ENCODE measurements at regions not wholly inside any gene's neighbourhood (a gene's known extent, or its start where the extent isn't known, plus 50 kb on each side); places are given as distances from the start of the nearest gene placed in this dataset.

DNA sequence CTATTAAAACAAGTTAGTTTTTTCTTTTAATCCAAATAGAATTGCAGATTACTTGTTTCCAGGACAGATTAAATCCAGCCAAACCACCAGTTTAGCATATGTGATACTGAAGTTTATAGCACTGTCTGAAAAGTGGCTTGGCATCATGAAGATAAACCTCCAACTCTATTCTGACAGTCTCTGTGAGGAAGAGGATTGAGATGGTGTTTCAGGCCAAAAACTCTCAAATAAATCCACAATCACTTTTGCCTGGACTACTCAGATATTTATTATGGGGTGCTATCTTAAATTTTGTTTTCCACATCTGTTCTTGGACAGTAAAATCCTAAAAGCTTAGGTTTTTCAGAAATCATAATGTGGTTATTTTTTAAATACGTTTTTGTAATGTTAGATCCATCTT, 161.7 kb upstream of the SEMA3C start:
- no peak overlapping the region for H3K9ac ChIP-seq (ENCODE audit: low read depth, low read length, poor library complexity, severe bottlenecking)
- H3K4me1 ChIP-seq (ENCODE audit: insufficient read depth, low read length, poor library complexity, severe bottlenecking), result no peaks in the 10 kb centered on the region
- H3K79me2 ChIP-seq (ENCODE audit: insufficient read depth, low read length), result no peaks in the 10 kb centered on the region
- no peak overlapping the region for H2AFZ ChIP-seq (ENCODE audit: low read length)
- TF ChIP-seq EZH2phosphoT487 (IDR thresholded peaks at IDR 0.05; ENCODE audit: borderline replicate concordance), result no peak
- TF ChIP-seq, protein P1, sequence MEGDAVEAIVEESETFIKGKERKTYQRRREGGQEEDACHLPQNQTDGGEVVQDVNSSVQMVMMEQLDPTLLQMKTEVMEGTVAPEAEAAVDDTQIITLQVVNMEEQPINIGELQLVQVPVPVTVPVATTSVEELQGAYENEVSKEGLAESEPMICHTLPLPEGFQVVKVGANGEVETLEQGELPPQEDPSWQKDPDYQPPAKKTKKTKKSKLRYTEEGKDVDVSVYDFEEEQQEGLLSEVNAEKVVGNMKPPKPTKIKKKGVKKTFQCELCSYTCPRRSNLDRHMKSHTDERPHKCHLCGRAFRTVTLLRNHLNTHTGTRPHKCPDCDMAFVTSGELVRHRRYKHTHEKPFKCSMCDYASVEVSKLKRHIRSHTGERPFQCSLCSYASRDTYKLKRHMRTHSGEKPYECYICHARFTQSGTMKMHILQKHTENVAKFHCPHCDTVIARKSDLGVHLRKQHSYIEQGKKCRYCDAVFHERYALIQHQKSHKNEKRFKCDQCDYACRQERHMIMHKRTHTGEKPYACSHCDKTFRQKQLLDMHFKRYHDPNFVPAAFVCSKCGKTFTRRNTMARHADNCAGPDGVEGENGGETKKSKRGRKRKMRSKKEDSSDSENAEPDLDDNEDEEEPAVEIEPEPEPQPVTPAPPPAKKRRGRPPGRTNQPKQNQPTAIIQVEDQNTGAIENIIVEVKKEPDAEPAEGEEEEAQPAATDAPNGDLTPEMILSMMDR (conservative IDR thresholded peaks at IDR 0.05; ENCODE audit: low read length), result no peak
- H4K20me1 ChIP-seq (ENCODE audit: insufficient read depth, low read length, poor library complexity, severe bottlenecking), result no peaks in the 10 kb centered on the region
- H3F3A ChIP-seq (ENCODE audit: low read depth), result no peaks in the 10 kb centered on the region
- H3K4me2 ChIP-seq (ENCODE audit: low read depth, low read length, poor library complexity, severe bottlenecking), result no peak overlapping the region
- no peak overlapping the region for H3K4me3 ChIP-seq (ENCODE audit: low read length, poor library complexity, severe bottlenecking)
- no peaks in the 10 kb centered on the region for H3K9me3 ChIP-seq (ENCODE audit: insufficient read depth, low read depth, low read length)
- no peaks in the 10 kb centered on the region for H3K27me3 ChIP-seq (ENCODE audit: insufficient read depth, low read length, poor library complexity, severe bottlenecking)
- no peaks in the 10 kb centered on the region for H3K36me3 ChIP-seq (ENCODE audit: insufficient read depth, low read length)
- H3K9me2 ChIP-seq (replicated peaks; ENCODE audit: low read depth, low read length), result no peaks in the 10 kb centered on the region

DNA sequence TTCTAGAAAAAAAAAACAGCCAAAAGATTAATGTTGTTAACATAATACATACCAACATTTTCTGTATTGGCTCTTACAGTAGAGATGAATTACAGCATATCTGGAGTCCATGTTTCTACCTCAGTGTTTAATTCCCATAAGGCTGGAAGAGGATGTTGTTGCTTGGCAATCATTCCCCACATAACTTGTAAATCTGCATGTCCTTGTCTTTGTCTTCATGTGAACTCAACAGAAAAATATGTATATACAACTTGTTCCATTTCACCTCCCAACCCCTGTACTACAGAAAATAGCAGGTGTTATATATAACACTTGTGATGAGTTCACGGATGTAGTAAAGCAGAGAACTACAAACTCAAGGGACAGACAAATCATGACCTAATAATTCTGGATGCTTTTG, 160.9 kb upstream of the SEMA3C start:
- Histone ChIP-seq H3K4me1 (ENCODE audit: insufficient read depth, low read length, poor library complexity, severe bottlenecking) (no peaks in the 10 kb centered on the region), H3K4me3 (ENCODE audit: low read length, poor library complexity, severe bottlenecking) (no peak overlapping the region), H3K27me3 (ENCODE audit: insufficient read depth, low read length, poor library complexity, severe bottlenecking) (no peaks in the 10 kb centered on the region), H2AFZ (ENCODE audit: low read length) (no peak overlapping the region), H4K20me1 (ENCODE audit: insufficient read depth, low read length, poor library complexity, severe bottlenecking) (no peaks in the 10 kb centered on the region), H3K9me2 (replicated peaks; ENCODE audit: low read depth, low read length) (no peaks in the 10 kb centered on the region), H3K9ac (ENCODE audit: low read depth, low read length, poor library complexity, severe bottlenecking) (no peak overlapping the region), H3K4me2 (ENCODE audit: low read depth, low read length, poor library complexity, severe bottlenecking) (no peak overlapping the region), H3K9me3 (ENCODE audit: insufficient read depth, low read depth, low read length) (no peaks in the 10 kb centered on the region), H3K79me2 (ENCODE audit: insufficient read depth, low read length) (no peaks in the 10 kb centered on the region), H3F3A (ENCODE audit: low read depth) (no peaks in the 10 kb centered on the region), H3K36me3 (ENCODE audit: insufficient read depth, low read length) (no peaks in the 10 kb centered on the region)
- TF ChIP-seq EZH2phosphoT487 (IDR thresholded peaks at IDR 0.05; ENCODE audit: borderline replicate concordance), result no peak
- TF ChIP-seq, protein P1 (conservative IDR thresholded peaks at IDR 0.05; ENCODE audit: low read length), result no peak

DNA sequence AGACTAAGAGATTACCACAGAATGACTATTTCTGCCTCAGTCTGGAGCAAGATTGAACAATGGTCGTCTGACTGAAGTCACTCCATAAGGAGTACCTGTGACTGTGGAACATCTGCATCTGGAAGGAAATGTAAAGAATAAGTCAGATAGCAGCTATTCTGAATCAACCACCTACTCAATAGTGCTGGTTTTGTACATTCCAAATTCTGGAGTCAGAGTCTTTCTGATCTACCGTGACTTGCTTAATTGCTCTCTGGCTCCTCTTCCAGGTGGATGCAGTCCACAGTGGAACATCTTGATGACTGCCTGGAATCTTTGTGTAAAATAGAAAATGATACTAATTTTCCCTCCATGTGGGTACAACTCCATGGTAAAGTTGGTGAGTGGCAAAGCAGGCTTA, 156.3 kb upstream of the SEMA3C start:
- Histone ChIP-seq H3K27me3 (ENCODE audit: insufficient read depth, low read length, poor library complexity, severe bottlenecking) (no peaks in the 10 kb centered on the region), H3K36me3 (ENCODE audit: insufficient read depth, low read length) (no peaks in the 10 kb centered on the region), H3K4me2 (ENCODE audit: low read depth, low read length, poor library complexity, severe bottlenecking) (no peak overlapping the region), H3K4me1 (ENCODE audit: insufficient read depth, low read length, poor library complexity, severe bottlenecking) (no peaks in the 10 kb centered on the region), H3K9me2 (replicated peaks; ENCODE audit: low read depth, low read length) (no peaks in the 10 kb centered on the region), H3K4me3 (ENCODE audit: low read length, poor library complexity, severe bottlenecking) (no peak overlapping the region), H3K9ac (ENCODE audit: low read depth, low read length, poor library complexity, severe bottlenecking) (no peak overlapping the region), H4K20me1 (ENCODE audit: insufficient read depth, low read length, poor library complexity, severe bottlenecking) (no peaks in the 10 kb centered on the region), H3F3A (ENCODE audit: low read depth) (no peaks in the 10 kb centered on the region), H2AFZ (ENCODE audit: low read length) (no peak overlapping the region), H3K79me2 (ENCODE audit: insufficient read depth, low read length) (no peaks in the 10 kb centered on the region), H3K9me3 (ENCODE audit: insufficient read depth, low read depth, low read length) (no peaks in the 10 kb centered on the region)
- TF ChIP-seq, protein P1 (conservative IDR thresholded peaks at IDR 0.05; ENCODE audit: low read length), result no peak
- no peak for TF ChIP-seq EZH2phosphoT487 (IDR thresholded peaks at IDR 0.05; ENCODE audit: borderline replicate concordance)
